ENCODE measurements at regions not wholly inside any gene's neighbourhood (a gene's known extent, or its start where the extent isn't known, plus 50 kb on each side); places are given as distances from the start of the nearest gene placed in this dataset.

DNA sequence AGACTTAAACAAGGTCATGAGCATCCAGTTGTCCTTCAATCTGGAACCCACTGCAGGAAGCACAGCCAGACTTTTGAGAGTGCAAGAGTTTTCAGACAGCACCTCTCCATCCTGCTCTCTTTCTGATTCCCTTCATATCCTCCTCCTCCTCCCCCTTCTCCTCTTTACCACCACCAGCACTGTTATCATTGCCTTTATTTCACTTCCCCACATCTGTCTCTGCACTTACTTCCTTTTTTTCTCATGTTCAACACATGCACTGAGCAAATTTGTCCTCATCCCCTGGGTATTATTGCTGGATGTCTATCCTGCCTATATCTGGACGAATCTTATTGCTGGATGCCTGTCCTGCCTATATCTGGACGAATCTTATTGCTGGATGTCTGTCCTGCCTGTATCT lies 554.8 kb downstream of the DHX35 start:
- TF ChIP-seq, protein P1, sequence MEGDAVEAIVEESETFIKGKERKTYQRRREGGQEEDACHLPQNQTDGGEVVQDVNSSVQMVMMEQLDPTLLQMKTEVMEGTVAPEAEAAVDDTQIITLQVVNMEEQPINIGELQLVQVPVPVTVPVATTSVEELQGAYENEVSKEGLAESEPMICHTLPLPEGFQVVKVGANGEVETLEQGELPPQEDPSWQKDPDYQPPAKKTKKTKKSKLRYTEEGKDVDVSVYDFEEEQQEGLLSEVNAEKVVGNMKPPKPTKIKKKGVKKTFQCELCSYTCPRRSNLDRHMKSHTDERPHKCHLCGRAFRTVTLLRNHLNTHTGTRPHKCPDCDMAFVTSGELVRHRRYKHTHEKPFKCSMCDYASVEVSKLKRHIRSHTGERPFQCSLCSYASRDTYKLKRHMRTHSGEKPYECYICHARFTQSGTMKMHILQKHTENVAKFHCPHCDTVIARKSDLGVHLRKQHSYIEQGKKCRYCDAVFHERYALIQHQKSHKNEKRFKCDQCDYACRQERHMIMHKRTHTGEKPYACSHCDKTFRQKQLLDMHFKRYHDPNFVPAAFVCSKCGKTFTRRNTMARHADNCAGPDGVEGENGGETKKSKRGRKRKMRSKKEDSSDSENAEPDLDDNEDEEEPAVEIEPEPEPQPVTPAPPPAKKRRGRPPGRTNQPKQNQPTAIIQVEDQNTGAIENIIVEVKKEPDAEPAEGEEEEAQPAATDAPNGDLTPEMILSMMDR (conservative IDR thresholded peaks at IDR 0.05) = no peak
- no peak overlapping the region for H3K27ac ChIP-seq

DNA sequence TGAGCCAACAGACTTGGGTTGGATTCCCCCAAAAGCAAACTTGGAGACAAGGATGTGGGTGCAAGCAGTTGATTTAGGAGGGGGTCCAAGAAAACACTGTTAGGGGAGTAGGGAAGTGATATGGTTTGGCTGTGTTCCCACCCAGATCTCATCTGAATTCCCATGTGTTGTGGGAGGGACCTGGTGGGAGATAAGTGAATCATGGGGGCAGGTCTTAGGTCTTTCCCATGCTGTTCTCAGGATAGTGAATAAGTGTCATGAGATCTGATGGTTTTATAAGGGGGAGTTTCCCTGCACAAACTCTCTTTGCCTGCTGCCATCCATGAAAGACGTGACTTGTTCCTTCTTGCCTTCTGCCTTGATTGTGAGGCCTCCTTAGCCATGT lies 542.6 kb downstream of the DHX35 start:
- no peak overlapping the region for H3K27ac ChIP-seq
- TF ChIP-seq, protein P1 (conservative IDR thresholded peaks at IDR 0.05) = no peak

DNA sequence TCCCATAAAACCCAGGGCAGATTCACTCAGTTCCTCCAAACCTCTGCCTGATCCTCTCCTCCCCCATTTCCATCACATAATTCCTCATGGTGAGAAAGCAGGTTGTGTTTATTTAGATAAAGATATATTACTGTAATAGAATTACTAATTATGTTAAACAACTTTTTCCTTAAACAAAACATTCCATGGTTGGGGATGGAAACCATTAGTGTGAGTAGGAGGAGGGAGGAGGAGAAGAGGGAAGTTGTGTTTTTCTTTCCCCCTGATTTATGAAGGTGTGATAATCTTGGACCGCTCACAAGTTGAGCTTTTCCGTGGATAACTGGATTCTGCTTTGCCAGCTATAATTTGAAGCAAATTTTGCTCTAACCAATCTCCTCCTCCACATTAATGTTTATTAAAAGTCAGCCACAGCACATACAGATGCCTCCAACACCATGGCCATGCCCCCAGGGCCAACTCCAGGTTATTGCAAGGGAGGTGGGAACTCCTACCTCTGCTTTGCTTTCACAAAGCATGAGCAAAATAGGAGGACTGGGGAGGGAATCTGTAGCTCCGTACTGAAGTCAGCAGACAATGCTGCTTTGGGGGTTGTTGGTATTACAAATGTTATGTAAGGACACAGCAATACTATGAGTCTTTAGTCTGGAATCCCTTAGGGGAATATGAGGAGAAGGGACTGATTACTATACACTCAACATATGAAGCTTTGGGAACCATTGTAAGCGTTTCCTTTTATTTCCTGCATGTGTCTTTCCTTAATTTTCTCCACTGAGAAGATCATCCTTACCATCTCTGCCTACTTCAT lies 542.0 kb downstream of the DHX35 start:
- TF ChIP-seq, protein P1 (conservative IDR thresholded peaks at IDR 0.05) = no peak
- H3K27ac ChIP-seq = no peak overlapping the region

DNA sequence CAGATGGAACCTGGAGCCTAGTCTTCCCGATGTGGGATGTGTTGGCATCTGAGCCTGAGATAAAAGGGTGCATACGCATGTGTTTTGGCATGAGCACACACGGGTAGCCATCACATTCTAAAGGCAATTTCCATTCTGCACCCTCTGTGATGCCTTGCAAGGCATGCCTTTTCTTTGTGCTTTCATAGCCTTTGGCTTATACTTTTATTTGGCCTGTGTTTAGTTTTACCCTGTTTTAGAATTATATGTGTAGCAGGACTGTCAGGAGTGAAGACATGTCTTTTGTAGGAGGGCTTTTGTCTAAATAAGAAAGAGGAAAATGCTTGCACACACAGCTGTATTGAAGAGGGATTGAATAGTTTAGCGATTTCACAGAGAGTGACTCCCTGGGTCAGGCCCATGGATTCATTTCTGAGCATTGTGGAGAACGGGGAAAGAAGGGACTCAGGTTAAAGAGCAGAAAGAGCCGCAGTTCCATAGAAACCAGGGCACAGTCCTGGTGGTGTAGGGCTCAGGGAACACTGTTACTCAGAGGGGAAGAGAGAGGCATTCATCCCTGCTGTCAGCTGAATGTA lies 530.2 kb downstream of the DHX35 start:
- H3K27ac ChIP-seq = no peak overlapping the region
- TF ChIP-seq, protein P1 (conservative IDR thresholded peaks at IDR 0.05) = no peak

- H3K27ac ChIP-seq = no peak overlapping the region
- TF ChIP-seq, protein P1 (conservative IDR thresholded peaks at IDR 0.05) = no peak
These were observed 529.6 kb downstream of the DHX35 start for GRCh38 chr20:39491711-39492110.

GRCh38 chr20:39489986-39490560 lies 527.9 kb downstream of the DHX35 start:
- H3K27ac ChIP-seq = no peak overlapping the region
- TF ChIP-seq, protein P1 (conservative IDR thresholded peaks at IDR 0.05) = no peak

GRCh38 chr20:39480276-39481043 lies 518.3 kb downstream of the DHX35 start:
- TF ChIP-seq, protein P1 (conservative IDR thresholded peaks at IDR 0.05) = no peak
- no peak overlapping the region for H3K27ac ChIP-seq

Measured in VCaP (cell line).